Left ventricle myocardium inferior (tissue), 1 donor: ENCODE measurements at regions not wholly inside any gene's neighbourhood (a gene's known extent, or its start where the extent isn't known, plus 50 kb on each side); places are given as distances from the start of the nearest gene placed in this dataset.

Source experiments
- DNase-seq: peaks from one replicate; pipeline ENCODE4 v3.0.0-alpha.2; 2020
- H3K27ac ChIP-seq: fragments of 200-600 bp; replicated peaks from 2 replicates; pipeline ENCODE4 v1.8.0; 2021
- H3K27me3 ChIP-seq: fragments of 200-600 bp; 2 replicates; pipeline ENCODE4 v1.8.0; 2021; ENCODE audit warnings: low read depth
- H3K36me3 ChIP-seq: fragments of 200-600 bp; 2 replicates; pipeline ENCODE4 v1.8.0; 2021
- H3K4me1 ChIP-seq: fragments of 200-600 bp; 2 replicates; pipeline ENCODE4 v1.8.0; 2021
- H3K4me3 ChIP-seq: fragments of 200-600 bp; 2 replicates; pipeline ENCODE4 v1.8.0; 2021; ENCODE audit warnings: mild to moderate bottlenecking, moderate library complexity
- H3K9me3 ChIP-seq: fragments of 200-600 bp; replicated peaks from 2 replicates; pipeline ENCODE4 v1.8.0; 2021
- intact Hi-C: fragments of 100-400 bp; cut with micrococcal nuclease; formaldehyde crosslinking; loops from one replicate; pipeline ENCODE4 v1.11.0; 2022
- TF ChIP-seq, protein P1 (sequence below): fragments of 200-600 bp; IDR thresholded peaks from 2 replicates; pipeline ENCODE4 v1.8.0; 2021; ENCODE audit warnings: antibody characterized with exemption, mild to moderate bottlenecking, borderline replicate concordance
- donor health status: DM: no; HTN: yes; CAD: no; lungs with severe emphysema.

DNA sequence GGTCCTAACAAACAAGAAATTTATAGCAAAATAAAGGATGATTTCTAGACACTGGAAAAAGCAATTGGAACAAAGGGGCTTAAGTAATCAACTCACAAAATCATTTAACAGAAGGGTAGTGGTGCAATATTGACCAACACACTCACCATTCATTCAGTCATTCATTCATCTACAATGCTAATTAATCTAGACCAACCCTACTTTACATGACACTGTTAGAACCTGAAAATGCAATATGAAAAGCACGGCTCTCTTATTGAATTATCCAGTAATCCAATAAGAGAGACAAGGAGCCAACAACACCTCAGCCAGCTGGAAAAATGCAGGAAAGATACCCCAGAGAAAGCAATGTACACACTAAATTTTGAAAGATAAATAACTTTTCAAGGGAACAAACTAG is 310.8 kb upstream of the NR5A2 start:
- Histone ChIP-seq H3K9me3 (peaks cover 31% of the 10 kb centered on the region), H3K4me3 (no peak overlapping the region), H3K27me3 (no peaks in the 10 kb centered on the region), H3K36me3 (no peaks in the 10 kb centered on the region), H3K27ac (no peak overlapping the region), H3K4me1 (no peaks in the 10 kb centered on the region)
- TF ChIP-seq, protein P1, sequence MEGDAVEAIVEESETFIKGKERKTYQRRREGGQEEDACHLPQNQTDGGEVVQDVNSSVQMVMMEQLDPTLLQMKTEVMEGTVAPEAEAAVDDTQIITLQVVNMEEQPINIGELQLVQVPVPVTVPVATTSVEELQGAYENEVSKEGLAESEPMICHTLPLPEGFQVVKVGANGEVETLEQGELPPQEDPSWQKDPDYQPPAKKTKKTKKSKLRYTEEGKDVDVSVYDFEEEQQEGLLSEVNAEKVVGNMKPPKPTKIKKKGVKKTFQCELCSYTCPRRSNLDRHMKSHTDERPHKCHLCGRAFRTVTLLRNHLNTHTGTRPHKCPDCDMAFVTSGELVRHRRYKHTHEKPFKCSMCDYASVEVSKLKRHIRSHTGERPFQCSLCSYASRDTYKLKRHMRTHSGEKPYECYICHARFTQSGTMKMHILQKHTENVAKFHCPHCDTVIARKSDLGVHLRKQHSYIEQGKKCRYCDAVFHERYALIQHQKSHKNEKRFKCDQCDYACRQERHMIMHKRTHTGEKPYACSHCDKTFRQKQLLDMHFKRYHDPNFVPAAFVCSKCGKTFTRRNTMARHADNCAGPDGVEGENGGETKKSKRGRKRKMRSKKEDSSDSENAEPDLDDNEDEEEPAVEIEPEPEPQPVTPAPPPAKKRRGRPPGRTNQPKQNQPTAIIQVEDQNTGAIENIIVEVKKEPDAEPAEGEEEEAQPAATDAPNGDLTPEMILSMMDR = no peak
- DNase-seq = no peak
- intact Hi-C loops = no loop called here

DNA sequence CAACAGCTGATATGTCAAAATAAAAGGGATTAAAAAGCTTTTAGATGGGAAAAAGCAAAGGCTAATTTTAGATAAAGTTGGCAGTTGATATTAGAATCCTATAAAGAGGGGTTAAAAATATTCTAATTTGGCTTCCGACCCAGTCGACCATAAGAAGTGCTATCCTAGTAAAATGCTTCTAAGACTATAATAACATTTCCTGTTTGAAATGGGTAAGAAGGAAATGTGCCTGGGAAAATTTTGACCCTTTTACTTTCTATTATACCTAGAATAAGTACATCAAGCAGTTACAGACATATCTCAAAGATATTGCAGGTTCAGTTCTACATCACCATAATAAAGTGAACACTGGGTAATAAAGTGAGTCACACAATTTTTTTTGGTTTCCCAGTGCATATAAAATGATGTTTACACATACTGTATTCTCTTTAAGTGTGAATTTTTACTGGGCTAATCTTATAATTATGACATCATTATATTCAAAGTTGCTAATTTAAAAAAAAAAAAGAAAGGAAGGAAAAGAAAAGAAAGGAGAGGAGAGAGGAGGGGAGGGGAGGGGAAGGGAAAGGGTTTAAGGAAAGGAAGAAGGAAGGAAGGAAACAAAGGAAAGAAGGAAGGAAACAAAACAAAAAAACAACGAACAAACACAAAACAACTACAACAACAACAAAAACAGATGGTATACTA is 308.2 kb upstream of the NR5A2 start:
- peaks cover 13% of the 10 kb centered on the region for H3K9me3 ChIP-seq
- no peak overlapping the region for H3K4me3 ChIP-seq
- no peaks in the 10 kb centered on the region for H3K27me3 ChIP-seq
- intact Hi-C loops = no loop called here
- DNase-seq = no peak
- H3K36me3 ChIP-seq = no peaks in the 10 kb centered on the region
- H3K4me1 ChIP-seq = no peaks in the 10 kb centered on the region
- no peak overlapping the region for H3K27ac ChIP-seq
- TF ChIP-seq, protein P1 = no peak

GRCh38 chr1:199720496-199720895 is 307.0 kb upstream of the NR5A2 start:
- no peak for DNase-seq
- no peaks in the 10 kb centered on the region for H3K4me1 ChIP-seq
- H3K4me3 ChIP-seq = no peak overlapping the region
- H3K27me3 ChIP-seq = no peaks in the 10 kb centered on the region
- TF ChIP-seq, protein P1 = no peak
- H3K9me3 ChIP-seq = peaks cover under 1% of the 10 kb centered on the region
- no peak overlapping the region for H3K27ac ChIP-seq
- H3K36me3 ChIP-seq = no peaks in the 10 kb centered on the region
- intact Hi-C loops = no loop called here

- TF ChIP-seq, protein P1 = no peak
- Histone ChIP-seq H3K4me3 (no peak overlapping the region), H3K9me3 (no peaks in the 10 kb centered on the region), H3K27ac (no peak overlapping the region), H3K36me3 (no peaks in the 10 kb centered on the region), H3K4me1 (no peaks in the 10 kb centered on the region), H3K27me3 (no peaks in the 10 kb centered on the region)
- intact Hi-C loops = no loop called here
- no peak for DNase-seq
Observed at GRCh38 chr1:199721001-199721400, 306.5 kb upstream of the NR5A2 start.

GRCh38 chr1:199723250-199723956 is 304.1 kb upstream of the NR5A2 start:
- intact Hi-C loops = no loop called here
- TF ChIP-seq, protein P1 = no peak
- Histone ChIP-seq H3K27ac (no peak overlapping the region), H3K9me3 (no peaks in the 10 kb centered on the region), H3K4me1 (no peaks in the 10 kb centered on the region), H3K27me3 (no peaks in the 10 kb centered on the region), H3K4me3 (no peak overlapping the region), H3K36me3 (no peaks in the 10 kb centered on the region)
- DNase-seq = no peak
